Ramos (cell line): ENCODE measurements at regions not wholly inside any gene's neighbourhood (a gene's known extent, or its start where the extent isn't known, plus 50 kb on each side); places are given as distances from the start of the nearest gene placed in this dataset.

Experiments
- in situ Hi-C: fragments of 300-500 bp; cut with MboI; formaldehyde crosslinking; loops from one replicate; pipeline ENCODE4 v1.14.3; 2022; ENCODE audit warnings: low sequenced_read_pairs; ENCODE audit not compliant: unreplicated experiment

DNA sequence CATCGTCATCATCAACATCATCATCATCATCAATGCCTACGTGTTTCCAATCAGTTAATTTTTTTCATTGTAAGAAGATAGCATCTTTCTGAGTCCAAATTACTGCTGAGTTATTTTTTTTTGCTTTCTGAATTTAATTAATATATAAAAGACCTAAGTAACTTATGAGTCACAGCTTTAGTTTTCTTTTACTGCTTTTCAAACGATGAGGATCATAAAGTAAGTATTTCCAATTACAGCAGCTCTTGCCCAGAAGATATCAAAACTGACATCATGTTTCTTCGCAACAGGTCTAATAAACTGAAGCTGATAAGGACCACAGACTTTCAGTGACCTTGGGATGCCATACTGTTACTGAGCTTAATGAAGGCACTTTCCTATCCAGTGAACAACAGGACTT, 442.2 kb downstream of the DSEL start:
- in situ Hi-C loops = no loop called here

DNA sequence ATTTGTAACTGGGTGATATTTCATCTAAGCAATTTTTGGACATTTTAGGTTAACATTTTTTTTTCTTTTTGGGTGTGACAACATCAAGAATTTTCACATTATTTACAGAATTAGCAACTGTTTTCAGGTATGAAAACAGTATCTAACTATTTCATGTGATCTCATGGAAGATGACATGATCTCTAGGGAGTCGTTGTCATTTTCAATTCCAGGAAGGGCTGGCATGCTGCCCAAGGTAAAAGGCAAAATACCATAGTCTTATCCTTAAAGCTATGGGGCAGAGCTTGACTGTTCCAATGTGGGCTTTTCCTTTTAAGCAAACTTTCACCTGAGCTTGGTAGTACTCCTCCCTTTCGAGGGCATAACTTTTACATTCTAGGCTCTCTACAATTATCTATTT, 443.7 kb downstream of the DSEL start:
- in situ Hi-C loops = no loop called here

DNA sequence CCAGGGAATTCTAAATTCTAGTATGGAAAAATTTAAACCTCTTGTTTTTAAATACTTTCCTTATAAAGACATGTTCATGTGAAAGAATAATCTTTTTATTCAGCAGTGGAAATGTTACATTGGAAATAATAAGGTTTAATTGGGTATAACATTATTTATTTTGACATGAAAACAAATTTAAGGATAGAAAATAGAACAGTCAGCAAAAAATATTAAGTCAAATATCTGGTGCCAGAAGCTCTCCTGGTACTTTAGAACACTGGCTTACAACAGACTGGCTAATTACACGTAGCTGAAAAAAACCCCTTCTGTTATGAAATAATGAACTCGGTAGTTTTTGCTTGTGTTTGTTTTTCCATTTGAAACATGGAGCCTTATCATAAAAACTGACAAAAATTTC, 447.9 kb downstream of the DSEL start:
- in situ Hi-C loops = no loop called here

DNA sequence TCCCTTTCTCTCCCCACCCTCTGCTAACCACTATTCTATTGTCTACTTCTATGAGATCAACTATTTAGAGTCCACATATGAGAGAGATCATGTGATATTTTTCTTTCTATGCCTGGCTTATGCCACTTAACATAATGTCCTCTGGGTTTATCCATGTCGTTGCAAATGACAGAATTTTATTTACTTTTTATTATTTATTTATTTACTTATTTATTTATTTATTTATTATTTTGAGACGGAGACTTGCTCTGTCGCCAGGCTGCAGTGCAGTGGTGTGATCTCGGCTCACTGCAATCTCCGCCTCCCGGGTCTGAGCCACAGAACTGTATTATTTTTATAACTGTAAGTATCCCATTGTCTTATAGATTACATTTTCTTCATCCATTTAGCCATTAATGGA, 443.4 kb upstream of the CDH19 start:
- in situ Hi-C loops = no loop called here

DNA sequence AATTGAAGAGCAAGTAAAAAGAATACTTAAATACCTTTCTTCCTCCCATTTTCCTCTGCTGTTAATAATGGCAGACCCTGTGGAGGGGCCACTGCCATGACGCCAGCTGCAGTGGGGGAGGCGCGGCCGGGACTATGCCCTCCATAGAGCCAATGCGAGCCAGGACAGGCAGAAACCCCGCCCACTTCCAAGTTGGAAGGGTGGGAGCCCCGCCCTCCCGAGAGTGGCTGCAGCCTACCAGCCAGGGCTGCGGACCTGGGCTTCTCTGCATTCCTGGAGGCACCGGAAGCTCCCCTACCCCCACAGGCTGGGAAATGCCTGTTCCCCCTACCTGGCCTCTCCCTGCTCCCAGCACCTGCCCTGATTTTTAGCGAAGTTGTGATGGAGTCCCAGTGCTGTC, 439.4 kb upstream of the CDH19 start:
- in situ Hi-C loops = no loop called here

DNA sequence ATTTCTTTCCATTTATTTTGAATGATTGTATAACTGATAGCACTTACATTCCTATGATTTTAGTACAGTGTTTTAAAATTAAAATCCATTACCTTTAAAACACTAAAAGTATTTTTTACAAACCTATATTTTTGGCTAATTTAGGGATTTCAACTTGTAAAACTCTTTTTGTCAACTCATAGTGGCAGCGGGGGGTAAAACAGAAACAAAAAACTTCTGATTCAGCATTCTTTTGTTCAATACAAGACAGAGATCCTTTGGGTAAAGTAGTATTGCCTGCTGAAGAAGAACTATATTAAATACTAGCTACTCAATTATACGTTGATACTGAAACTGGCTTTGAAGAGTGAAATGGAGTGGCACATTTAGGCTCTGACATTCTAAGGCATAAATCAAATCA, 437.4 kb upstream of the CDH19 start:
- in situ Hi-C loops = no loop called here

DNA sequence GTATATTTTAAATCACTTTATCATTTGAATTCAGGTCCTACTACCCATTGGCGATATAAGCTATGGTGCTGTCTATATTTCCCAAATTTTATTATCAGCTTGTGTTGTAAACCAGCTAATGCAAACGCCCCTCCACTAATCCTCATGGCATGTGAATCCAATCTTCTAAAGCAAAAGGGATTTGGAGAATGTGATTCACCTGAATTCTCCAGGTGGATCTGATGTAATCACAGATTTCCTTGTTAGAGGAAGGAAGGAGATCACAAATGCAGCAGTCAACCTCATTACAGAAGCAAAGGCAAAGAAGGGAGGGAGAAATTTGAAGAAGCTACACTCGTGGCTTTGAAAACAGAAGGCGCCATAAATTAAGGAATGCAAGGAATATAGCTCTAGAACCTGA, 431.1 kb upstream of the CDH19 start:
- in situ Hi-C loops = no loop called here

DNA sequence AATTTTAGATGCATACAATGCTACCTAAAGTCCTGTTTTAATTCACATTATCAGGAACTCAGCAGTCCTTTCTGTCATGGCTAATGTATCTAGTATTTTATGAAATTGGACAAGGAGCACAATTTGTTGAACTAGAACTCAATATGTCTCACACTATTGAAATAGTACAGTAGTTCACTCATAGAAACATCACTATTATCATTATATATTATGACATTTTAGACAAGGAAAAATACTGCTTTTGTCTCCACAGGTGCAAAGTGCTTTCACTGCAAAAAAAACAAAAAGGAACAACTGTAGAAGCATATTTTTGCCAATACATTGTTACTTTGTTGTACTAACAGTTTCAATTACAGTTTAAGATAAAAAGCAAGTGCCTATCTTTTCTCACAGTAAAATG, 419.2 kb upstream of the CDH19 start:
- in situ Hi-C loops = no loop called here

DNA sequence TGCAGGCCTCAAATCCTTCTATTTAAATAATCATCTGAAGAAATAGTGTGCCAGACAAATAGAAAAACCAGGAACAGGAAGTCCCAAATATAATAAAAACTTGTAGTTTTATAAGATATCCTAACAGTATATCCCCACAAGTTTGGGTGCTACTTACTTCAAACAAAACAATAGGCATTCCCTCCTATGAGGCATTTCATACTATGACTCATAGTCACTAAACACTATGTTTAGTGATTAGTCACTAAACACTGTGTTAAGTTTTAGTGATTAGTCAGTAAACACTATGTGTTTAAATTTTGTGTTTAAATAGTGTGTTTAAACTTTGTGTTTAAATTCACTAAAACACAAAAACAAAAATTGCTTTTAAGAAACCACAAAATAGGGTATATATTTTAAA, 407.0 kb upstream of the CDH19 start:
- in situ Hi-C loops = no loop called here

DNA sequence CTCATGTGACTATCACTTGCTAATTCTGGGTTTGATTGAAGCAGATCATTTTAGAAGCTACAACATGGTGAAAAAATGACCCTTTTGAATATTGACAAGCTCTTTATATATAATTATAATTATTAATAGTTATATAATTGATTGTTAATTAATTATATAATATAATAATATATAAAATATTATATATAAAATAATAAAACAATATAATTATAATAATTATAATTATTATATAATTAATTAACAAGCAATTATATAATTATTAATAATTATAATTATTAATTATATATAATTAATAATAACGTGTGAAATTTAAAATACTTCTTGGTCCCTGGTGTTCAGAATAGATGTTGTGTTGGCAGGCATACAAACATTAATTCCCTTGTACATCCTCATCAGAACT, 404.1 kb upstream of the CDH19 start:
- in situ Hi-C loops = no loop called here

DNA sequence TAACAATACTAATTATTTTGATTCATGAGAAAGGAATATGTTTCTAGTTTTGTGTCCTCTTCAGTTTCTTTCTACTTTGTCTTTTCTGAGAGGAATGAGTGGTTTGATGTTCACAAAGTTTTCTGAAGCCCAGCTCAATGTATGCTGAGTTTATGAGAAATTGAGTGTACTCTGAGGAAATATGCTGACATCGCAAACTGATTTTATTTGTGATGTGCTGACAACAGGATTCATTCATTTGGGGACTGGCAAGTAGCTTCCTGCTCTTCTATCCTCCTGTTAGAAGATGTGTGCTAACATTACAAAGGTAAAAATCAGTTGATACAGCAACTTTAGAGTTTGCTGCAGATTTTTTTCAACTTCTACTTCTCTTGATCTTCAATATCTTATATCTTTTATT, 403.2 kb upstream of the CDH19 start:
- in situ Hi-C loops = no loop called here

DNA sequence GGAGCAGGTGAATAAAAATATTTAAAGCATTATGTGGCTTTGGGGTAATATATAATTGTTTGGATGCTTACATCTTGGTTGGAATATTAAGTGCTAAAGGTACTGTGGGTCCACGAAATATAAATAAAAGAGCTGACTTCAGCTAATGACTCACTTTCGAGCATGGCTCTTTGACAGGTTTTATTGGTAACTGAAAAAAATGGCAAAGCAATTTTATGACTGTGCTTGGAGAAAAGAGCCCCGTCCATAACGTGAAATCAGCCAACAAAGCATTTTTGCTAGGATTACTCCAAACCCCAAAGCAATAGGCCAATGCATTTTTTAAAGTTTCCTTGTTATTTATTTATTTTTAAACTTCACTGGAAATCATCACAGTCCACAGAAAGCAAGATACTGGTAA, 397.2 kb upstream of the CDH19 start:
- in situ Hi-C loops = no loop called here

DNA sequence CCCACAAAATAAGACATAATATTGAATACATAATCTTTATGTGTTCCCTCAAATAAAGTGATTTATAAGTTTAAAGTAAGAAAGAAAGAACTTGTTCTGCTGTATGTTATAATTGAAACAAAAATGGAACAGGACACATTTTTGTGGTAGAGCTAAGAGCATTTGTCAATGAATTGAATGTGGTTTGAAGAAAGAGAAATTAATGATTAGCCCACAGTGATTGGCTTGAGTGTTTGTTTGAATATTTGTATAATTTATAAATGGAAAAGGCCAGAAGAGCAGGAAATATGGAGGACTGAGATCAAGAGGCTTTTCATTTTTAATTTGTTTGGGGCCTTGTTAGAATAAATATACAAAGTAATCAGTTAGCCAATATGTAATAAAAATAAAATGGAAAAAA, 395.1 kb upstream of the CDH19 start:
- in situ Hi-C loops = no loop called here

DNA sequence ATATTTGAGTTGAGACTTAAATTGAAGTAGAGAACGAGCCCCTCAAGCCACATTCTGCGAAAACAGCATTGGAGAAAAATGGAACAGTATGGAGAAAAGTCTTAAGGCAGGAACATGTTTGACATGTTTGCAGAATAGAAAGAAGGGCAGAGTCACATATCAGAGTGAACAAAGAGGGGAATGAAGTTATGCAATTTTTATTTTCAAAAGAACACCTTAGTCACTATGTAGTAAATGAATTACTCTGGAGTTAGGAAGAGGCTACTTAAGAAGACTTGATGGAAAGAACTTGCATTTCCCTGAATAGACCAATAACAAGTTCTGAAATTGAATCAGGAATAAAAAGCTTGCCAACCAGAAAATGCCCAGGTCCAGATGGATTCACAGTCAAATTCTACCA, 391.4 kb upstream of the CDH19 start:
- in situ Hi-C loops = no loop called here

DNA sequence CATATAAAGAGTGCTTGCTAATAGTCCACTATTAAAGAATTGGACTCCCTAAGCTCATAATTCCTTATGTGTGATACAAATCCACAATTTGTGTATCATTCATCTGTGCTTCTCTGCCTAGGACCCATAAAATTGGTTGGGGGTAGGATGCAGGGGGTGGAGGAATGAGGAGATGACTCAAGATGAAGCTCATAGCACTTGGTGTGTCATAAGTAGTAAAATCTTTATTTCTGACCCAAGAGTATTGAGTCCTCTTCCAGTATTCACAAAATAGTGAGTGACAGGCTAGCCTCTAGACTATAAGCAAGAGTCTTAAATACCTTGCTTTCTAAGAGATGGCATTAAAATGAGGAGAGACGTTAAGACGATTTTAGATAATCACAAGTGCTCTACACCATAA, 390.9 kb upstream of the CDH19 start:
- in situ Hi-C loops = no loop called here

DNA sequence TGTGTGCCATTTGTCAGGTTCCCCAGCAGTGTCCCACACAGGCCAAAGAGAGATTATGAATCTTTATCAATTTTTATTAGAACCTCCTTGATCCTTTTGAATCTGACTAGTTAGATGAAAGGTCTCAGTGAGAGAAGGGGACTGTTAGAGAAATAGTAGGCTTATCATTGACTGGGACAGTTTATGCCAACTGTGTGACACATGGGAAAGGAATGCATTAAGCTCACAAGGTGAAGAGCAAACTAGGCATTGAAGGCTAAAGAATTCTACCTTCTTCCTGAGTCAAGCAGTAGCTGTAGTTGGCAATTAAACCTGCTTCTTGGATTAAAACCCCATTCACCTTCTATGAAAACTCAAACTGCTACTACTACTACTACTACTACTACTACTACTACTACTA, 389.6 kb upstream of the CDH19 start:
- in situ Hi-C loops = no loop called here

DNA sequence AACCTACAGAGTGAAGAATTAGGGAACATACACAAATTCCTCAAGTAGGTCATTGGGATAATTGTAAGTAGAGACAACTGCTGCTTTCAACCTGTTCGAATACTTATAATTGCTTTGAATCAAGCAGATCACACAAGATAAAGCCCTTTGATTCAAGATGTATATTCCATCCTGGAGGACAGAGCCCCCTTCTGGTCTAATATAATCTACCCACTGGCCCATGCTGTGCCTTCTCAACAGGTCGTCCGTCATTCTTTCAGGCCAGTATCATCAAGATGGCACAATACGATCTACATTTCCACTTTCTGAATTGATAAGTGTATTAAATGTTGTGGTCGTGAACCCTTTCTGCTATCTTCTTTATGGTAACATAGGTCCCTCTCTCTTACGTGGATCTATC, 387.0 kb upstream of the CDH19 start:
- in situ Hi-C loops = no loop called here

DNA sequence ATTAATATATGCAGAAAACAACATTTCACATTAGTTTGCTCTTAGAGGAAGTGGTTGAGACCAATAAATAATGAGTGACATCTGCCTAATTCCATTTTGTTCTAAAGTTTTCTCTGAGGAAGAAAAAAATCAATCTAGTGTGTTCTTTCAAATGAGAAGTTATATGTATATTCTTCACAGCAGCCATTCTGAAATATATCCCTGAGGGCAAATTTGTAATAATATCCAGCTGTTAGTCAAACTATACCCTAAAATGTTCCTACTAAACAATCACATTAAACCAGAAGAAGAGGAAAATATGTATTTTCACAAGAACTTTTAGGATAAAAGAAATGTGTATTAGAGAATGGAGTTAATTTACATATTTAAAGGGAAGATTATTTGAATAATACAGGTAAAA, 375.1 kb upstream of the CDH19 start:
- in situ Hi-C loops = no loop called here

DNA sequence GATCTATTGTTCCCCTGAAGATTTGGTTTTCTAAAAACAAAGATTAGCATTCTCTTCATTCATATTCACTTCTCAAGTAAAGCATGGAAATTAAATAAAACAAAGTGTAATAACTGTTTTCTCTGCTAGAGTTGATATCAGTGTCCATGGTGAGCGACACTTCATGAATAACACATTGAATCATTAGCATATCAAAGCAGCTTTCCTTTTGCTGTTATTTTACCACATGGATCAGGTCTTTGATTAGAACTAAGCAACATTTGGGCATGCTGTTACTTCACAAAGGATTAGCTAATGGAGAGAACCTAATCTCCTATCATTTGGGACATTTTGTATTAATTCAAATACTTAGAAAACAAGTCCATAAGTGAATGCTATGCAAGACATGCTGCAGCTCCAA, 368.8 kb upstream of the CDH19 start:
- in situ Hi-C loops = no loop called here

DNA sequence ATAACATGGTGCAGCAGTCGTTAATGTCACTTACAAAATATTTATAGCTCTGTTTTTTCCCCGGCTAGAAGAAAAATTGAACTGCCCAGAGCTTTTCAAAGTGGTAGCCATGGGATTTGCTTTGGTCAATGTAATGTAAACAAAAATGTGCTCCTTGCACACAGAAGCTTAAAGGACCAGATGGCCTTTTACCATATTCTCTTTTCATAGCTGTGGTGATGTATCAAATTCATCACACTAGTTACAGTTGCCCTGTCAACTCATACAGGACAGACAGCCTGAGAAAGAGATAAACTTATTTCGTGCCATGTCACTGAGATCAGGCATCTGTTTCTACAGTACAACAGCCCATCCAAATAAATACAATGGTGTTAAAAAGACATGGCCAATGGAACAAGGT, 368.1 kb upstream of the CDH19 start:
- in situ Hi-C loops = no loop called here

DNA sequence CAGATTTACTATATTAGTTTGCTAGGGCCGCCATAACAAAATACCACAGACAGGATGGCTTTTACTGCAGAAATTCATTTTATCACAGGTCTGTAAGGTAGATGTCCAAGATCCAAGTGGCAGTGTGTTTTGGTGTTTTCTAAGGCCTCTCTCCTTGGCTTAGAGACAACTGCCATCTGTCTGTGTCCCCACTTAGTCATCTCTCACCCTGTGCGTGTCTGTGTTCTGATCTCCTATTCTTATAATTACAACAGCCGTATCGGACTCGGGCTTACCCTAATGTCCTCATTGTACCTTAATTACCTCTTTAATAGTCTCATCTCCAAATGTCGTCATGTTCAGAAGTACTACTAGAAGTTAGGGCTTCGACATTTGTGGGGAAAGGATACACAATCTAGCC, 362.3 kb upstream of the CDH19 start:
- in situ Hi-C loops = no loop called here

DNA sequence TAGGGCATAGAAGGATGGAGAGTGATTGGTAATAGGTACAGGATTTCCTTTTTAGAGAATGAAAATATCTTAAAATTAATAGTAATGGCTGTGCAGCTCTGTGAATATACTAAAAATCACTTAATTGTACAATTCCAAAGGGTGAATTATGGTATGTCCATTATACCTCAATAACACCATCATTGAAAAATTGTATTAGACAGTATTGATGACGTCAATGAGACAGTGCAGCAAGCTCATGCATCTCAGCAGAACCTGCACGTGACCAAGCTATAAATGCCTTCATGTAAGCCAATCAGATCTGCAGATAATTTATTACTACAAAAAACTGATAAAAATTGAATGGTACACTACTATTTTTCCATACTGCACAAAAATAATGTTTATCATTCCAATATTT, 354.4 kb upstream of the CDH19 start:
- in situ Hi-C loops = no loop called here

DNA sequence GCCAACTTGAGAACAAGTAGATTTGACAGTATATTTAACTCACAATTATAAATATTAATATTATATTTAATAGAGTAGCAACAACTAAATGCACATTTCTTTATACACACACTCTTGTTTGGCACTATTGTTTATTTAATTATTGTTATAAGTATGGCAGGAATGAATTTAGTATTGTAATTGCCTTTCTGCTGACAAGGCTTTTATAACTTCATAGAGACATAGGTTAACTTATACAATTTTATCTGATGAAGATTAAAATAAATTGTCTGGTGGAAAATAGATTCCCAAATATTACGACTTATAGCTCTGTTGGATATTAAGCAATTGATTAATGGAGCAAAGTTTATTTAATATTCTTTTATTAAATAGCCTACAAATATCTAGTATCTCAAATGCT, 347.9 kb upstream of the CDH19 start:
- in situ Hi-C loops = no loop called here

DNA sequence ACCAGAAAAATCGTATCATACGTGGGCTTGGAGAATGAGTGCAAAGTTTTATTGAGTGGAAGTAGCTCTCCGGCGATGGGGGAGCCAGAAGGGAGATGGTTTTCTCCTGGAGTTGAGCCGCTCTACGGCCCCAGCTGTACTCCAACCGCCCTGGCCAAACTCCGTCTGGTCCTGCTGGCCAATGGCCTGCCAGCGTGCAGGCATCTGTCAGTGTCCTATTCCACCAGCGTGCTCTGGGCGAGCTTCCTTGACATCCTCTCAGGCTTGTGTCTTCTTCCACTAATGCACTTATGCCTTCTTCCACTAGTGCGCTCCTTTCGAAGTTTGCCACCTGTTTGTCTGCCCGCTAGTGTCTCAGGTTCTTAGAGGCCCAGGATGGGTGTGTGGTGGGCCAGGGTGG, 345.5 kb upstream of the CDH19 start:
- in situ Hi-C loops = no loop called here
